ENCODE measurements at regions not wholly inside any gene's neighbourhood (a gene's known extent, or its start where the extent isn't known, plus 50 kb on each side); places are given as distances from the start of the nearest gene placed in this dataset.
"Not testable (repeated sequence)": the region's sequence is repeated elsewhere in the genome, so short reads cannot be mapped to it uniquely, and the experiment has no call there.

DNA sequence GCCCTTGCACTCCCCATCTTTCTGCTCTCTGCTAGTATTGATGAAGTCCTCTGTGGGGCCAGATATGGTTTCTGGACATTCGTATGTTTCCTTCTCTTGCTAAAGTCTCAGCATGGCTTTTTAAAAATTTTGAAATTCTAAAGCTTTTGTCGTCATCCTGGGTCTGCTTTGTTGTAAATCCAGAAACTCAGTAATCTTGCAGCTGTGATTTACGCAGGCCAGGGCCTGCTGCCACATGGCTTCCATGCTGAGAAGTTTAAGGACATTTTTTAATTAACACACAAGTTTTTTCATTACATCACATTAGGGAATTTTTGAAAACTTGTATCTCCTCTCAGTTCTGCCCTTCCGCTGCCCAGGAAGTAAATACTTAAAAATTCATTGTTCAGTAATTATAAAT lies 686.1 kb upstream of the IGFBP3 start:
- DNase-seq, result no peak

DNA sequence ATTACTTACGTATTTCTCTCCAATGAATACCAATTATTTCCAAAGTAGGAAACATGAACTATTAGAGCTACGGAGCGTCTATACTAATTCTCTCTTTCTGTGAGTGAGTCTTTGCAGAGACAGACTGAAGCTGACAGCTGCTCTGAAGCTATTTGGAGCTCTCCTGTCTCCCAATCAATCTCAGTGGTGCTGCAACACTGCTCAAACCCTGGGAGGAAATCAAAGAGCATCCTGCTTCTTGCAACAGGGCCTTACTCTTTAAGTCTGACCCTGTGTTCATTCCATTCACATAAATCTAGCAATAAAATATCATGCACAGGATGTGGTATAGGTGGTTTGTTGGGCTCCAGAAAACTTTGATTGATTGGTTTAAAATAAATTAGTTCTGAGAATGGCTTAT lies 685.7 kb upstream of the IGFBP3 start:
- no peak for DNase-seq

DNA sequence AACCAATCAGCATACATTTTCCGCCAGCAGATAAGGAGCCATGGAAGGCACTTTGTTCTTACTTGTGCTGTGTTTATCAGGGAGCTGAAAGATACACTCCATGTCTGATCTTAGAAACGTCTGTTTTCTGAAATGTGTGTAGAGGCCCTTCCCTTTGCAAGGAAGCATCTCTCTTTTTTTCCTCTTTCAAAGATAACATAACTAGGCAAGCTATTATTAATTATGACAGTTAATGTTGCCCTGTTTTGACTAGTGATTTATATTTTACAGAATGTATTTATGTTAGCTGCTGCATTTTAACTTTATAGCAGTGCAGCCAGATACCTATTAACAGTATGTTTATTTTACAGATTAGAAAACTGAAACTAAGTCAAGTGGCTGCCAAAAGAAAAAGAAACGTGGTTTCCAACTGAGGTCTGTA lies 683.2 kb upstream of the IGFBP3 start:
- DNase-seq, result no peak

DNA sequence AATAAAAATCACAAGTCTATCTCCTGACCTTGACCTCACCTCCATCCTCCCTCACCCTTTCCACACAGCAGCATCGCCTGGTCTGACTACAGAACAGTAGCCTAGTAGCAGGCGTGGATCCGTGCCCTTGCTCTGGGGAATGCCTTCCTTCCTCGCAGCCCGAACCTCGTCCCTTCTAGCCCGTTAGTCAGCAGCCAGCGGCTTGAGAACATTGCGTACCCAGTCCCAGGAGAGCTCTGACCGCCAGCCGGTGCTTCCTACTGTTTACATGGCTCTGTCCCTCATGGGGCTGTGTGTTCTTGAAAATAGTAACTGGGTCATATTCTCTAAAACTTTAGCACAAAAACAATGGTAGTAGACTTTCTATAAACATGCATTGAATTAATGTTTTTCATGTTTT lies 682.7 kb upstream of the IGFBP3 start:
- DNase-seq, result no peak

DNA sequence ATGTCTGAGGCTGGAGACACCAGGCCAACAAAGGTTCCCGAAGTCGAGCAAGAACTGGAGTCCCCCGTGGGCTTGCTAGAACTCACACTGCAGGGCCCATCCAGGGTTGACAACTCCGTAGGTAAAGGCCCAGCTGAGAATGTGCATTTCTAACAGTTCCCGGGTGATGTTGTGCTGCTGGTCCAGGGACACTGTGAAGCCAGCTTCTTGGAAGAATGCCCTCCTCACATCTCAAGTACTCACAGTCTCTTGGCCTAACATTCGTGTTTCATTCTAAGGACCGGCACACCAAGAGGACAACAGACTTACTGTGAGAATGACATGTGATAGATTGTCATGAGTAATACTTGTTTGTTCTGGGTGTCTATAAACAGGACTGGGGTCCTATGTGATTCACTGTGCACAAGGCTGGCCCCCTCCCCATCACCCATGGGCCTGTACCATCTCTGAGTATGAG lies 682.3 kb upstream of the IGFBP3 start:
- no peak for DNase-seq

DNA sequence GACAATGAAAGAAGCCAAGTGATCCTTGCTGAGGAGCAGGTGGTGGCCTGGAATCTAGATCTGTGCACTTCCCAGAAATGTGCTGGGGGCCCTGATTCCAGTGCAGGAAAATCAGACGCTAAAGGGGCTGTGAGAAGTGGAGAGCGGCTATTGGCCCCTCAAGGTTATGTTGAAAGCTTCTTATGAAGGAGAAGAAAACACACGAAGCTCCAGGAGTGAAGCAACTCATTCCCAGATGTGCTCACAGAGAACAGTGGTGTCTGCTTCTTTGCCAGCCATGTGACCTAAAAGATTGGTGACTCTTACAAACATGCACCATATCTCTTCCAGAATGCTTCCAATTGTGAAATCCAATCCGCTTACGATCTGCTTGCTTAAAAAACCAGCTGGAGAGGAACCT lies 679.3 kb upstream of the IGFBP3 start:
- DNase-seq, result no peak

DNA sequence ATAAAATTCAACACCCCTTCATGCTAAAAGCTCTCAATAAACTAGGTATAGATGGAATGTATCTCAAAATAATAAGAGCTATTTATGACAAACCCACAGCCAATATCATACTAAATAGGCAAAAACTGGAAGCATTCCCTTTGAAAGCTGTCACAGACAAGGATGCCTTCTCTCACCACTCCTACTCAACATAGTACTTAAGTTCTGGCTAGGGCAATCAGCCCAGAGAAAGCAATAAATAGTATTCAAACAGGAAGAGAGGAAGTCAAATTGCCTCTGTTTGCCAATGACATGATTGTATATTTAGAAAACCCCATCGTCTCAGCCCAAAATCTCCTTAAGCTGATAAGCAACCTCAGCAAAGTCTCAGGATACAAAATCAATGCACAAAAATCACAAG lies 673.8 kb upstream of the IGFBP3 start:
- DNase-seq, result not testable (repeated sequence)

DNA sequence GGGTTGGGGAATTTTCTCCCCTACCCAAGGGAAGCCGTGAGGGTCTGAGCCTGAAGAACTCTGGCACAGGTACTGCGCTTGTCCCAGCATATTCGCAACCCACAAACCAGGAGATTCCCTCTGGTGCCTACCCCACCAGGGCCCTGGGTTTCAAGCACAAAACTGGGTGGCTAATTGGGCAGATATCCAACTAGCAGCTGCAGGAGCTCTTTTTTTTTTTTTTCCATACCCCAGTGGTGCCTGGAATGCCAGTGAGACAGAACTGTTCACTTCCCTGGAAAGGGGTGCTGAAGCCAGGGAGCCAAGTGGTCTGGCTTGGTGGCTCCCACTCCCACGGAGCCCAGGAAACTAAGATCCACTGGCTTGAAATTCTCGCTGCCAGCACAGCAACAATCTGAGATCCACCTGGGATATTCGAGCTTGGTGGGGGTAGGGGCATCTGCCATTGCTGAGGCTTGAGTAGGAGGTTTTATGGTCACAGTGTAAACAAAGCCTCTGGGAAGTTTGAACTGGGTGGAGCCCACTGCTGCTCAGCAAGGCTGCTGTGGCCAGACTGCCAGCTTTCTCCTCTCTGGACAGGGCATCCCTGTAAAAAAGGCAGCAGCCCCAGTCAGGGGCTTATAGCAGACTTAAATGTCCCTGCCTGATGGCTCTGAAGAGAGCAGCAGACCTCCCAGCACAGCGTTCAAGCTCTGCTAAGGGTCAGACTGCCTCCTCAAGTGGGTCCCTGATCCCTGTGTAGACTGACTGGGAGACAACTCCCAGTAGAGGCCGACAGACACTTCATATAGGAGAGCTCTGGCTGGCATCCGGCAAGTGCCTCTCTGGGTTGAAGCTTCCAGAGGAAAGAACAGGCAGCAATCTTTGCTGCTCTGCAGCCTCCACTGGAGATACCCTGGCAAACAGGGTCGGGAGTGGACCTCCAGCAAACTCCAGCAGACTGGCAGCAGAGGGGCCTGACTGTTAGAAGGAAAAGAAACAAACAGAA lies 670.1 kb upstream of the IGFBP3 start:
- not testable (repeated sequence) for DNase-seq

DNA sequence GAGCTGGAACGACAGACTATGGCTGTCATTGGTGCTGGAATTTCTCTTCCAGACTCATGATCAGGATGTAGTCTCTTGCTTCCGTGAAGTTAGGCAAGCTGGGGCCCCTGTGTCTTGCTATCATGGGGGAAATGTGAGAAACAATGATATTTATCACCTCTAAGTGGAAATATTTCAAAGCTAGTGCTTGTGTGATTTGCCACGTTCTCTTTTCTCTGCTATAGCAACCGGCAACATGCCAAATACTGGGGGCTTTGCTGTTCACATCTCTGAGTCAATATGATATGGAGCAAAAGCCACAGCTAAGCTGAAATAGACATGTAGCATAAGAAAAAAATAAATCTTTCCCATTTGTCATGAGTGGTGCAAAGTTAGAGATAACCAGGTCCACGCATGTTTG lies 668.2 kb upstream of the IGFBP3 start:
- DNase-seq, result no peak

DNA sequence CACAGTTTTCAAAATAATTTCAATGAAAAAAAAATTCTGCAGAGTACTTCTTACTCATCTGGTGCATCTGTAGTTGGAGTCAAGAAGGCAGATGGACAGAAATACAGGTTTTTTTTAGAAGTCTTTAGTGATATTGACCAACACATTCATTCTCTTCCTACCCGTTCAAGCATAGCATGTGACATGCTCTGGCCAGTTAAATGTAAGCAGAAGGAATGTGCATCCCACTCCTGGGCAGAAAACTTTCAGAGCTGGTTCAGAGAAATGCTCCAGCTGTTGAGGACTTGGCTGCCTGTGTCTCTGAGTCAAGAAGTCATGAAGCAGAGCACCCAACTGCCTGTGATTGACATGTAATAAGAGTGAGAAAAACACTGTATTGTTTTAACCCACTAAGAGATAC lies 665.3 kb upstream of the IGFBP3 start:
- DNase-seq, result no peak

DNA sequence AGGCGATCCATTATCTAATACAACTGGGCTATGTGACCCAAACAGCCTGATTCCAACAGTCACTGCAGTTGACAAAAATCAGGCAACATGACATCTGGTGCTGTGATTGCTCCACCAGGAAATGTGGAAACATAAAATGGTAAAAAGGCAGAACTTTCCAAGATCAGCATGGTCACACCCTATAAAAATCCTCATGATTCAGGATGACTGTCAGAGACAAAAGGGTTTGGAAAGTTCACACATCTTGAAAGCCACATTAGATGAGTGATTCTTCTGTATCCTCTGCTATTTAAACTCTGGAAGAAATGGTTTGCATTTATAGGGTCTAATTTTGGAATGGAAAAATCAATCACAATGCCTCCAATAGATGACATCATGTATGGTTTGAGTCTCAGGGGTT lies 662.6 kb upstream of the IGFBP3 start:
- no peak for DNase-seq

DNA sequence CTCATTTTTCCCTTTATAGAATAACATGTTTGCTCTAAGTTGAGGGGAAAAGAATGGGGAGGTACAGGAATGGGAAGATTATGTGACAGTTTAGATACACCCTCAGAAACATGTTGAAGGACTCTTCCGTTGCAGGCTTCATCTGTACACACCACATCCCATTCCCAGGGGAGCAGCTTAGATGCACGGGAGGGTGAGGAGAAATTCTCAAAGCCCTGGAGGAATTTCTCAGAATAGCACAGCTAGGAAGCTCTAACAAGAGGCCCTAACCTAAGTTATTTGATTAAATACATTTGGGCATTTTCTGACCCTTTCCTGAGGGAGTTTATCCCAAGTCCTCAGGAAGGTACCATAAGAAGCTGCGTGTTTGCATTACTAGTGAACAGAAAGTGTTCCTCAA lies 660.2 kb upstream of the IGFBP3 start:
- no peak for DNase-seq

DNA sequence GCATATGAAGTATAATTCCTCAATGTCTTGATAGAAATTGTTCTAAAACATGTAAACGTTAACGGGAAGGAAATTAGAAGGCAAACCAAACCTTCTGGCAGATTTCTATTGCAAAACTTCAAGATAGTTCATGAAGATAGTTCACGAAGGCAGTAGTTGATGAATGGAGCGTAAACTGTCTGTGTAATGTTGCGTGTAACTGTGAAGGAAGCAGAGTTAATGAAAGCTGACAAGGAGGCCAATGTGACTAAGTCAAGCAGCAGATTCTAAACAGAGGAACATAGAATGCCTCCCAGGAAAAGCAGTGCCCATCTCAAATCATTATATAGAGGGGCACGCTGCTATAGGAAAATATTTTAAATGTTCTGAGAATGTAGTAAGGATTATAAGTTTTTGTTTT lies 659.7 kb upstream of the IGFBP3 start:
- no peak for DNase-seq

DNA sequence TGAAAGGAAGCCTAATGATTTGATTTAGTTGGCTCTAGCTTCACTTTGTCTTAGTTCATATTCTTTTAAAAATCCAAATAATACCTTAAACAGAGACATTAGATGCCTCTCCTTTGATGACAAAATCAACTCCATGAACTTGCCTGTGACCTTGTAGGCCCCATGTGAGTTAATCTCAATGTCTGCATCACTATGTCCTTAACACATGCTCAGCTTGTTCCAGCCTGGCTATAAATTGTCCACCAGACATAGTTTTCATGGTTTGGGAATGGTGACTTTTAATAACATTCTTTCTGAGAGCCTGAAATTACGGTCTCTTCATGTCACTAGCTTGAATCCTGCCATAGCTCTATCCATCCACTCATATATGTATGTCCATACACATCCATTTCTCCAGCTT lies 656.3 kb upstream of the IGFBP3 start:
- no peak for DNase-seq

DNA sequence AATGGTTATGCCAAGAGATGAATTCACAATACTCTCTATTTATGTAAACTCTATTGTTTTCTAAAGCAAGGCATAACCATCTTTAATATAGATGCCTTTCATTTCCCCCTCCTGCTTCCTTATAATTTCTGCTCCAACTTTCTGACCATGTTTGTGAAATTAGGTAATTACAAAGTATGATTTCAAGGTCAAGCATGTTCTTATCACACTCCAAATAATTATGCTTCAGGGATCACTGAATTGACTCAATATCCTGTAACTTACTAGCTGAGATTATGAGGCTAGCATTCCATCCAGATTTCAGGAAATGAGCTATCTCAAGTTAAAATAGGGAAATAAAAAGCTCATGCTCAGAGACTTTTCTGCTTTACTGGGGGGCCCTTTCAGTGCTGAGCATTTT lies 655.9 kb upstream of the IGFBP3 start:
- DNase-seq, result no peak

DNA sequence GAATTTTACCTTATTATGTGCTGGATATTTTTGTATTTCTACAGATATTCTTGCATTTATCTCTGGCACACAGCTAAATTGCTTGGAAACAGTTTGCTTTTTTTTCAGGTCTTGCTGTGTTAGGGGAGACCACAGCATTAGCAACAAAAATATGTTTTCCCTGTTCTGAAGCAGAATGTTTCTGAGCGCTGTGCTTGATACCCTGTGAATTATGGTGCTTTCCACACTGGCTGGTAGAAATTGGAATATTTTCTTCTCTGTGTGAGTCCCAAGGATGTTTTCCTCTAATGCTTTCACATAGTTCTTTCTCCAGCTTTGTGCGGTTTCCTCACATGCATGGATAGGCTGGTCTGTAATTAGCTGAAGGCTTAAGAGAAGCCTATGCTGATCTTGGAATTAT lies 651.6 kb upstream of the IGFBP3 start:
- no peak for DNase-seq

DNA sequence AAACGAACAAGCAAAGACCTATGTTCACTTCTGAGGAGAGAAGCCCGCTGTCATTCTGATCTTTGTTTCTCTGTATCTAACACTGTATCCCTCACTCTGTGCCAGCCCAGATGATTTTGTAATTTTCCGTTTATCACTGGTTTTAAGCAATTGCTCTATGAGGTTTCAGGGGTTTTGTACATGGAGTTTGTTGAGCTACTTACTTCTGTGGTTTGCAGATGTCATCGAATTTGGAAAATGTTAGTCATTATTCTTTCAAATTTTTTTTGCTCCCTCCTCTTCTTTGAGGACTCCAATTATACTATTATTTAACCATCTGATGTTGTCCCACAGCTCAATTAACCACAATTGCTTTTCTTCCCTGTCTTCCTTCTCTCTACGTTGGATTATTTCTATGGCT lies 650.9 kb upstream of the IGFBP3 start:
- DNase-seq, result no peak

DNA sequence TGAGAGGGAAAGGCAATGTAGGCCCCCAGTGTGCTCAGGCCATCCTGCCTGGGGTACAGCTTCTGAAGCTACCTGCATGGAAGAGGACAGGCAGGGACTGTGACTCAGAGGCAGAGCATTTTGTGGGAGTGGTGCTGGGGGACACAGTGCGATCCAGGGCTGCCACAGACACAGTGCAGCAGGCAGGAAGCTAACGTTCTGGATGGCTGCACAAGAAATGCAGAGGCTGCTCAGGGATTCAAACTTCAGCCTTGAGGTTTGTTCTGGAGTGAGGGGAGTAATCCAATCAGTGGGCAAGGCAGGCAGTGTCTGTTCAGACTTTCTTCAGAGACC lies 648.0 kb upstream of the IGFBP3 start:
- DNase-seq, result no peak

DNA sequence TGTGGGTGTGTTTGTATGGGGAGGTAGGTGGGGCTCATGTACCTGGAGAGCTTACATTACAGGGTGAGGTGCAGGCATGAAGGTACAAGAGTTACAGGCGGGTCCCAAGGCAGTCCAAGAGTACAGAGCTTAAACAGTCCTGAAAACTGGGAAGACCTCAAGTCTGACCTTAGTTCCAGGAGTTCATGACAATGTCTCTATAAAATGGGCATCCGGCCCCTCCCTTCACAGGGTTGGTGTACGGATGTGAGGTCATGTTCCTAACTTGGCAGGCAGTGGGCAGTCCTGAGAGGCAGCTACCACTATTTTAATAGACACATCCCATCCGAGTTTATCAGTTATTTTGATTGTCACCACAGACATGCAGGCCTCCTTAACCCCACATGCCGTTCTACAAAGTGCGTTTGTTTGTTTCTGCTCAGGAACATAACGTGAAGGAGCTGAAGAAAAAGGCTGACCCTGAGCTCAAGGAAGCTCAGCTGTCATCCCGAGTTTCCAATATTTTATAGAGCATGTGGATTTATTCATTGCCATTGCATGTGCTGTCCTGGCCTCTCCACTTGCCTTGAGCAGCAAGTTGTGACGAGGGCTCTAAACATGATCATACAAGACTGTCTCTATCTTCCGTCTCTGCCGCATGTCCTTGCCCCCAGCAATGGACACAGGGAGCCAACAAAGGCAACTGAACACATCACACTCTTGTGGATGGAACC lies 647.5 kb upstream of the IGFBP3 start:
- DNase-seq, result no peak

DNA sequence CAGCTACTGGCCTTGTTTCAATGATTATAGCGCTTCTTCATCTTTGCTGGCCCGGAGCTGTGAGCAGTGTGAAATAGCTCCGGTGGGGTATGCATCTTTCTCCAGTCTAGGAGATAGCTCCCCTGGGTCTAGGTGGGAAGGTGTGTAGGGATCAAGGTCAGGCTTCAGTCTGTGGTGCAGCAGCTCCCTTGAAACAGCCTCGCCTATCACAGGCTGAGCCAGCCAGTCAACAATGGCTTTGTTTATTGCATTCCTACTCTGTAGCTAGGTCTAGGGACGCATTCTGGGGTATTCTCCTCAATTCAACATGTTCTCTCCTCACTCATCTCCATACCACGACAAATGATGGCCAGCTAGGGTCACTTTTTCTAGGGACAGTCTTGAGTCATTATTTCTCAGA lies 646.8 kb upstream of the IGFBP3 start:
- no peak for DNase-seq

DNA sequence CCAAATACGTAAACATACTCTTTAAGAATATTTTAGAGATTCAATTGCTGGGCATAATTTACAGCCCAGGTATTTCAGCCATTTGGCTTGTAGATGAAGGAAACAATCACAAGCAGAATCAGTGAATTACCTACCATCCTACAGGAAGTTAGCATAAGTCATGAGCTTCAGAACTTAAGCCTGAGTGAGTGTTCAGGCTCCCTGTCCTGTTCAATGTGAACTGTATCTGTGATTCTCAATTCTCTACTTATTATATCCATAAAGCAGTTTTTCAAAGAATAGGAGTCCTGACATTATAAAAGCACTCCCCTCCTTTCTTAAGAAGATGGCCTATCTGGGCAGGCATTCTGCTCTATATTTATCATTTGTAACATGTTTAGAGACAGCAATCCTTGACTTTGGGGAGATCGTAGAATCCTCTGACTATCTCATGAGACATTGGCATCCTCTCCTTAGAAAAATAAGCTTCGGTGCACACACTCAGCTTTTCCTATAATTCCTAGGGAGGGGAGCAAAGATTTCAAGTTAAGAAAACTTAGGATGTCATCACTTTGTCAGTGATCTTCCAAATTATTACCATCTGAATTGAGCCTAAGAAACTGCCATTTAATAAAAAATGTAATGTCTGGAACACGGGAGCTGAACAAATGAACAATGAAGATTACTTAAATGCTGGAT lies 645.2 kb upstream of the IGFBP3 start:
- DNase-seq, result no peak

DNA sequence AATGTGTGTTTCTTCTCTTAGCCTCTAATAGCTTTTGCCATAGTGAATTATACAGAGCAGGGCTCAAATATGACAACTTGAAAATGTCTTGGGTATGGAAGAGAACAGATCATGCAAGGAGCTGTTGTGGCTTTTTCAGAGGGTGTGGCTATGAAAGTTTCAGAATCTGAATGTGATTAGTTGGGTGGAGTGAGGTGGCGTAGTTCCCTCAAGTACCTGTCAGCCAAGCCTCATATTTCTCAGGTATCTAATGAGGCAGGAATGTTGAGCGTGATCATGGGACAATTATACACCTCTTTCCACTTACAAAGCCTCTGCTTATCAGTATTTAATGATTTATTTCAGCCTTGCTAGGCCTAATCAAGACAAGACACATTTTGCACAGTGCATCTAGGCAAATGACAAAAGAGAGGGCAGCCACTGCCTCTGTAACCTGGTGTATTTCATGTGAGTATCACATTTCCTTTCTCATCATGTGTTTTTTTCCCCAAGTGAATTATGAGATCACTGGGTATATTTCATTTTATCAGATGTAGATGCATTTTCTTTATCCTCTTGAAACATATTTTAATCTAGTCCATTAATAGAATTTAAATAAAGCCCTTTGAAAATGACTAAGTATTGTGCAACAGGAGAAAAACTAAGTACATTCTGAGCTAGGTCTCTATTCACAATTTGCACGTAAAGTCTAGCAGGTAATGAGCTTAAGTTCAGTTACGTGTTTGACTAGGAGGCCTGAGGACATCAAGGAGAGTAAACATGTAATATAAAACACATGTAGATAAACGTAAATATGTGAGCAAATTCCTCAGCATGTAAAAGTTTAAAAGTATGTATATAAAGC lies 644.4 kb upstream of the IGFBP3 start:
- DNase-seq, result no peak

All from stimulated activated CD8-positive, alpha-beta memory T cell treated with anti-CD3 and anti-CD28 coated beads, Interleukin-4, amount 100 ng/mL, for 48 hours (primary cell).